ENCODE measurements at regions not wholly inside any gene's neighbourhood (a gene's known extent, or its start where the extent isn't known, plus 50 kb on each side); places are given as distances from the start of the nearest gene placed in this dataset.

- H3K27ac ChIP-seq (replicated peaks; ENCODE audit: low read length) = peak overlapping the region; percentile 64
Observed at GRCh38 chr11:45501392-45502225, 163.8 kb downstream of the CHST1 start.

GRCh38 chr11:45500451-45500850 lies 165.0 kb downstream of the CHST1 start:
- H3K79me1 ChIP-seq (ENCODE audit: low read depth, low read length) = no peaks in the 10 kb centered on the region
- H3K9ac ChIP-seq (ENCODE audit: low read depth, low read length, poor library complexity) = no peak overlapping the region
- H3K4me1 ChIP-seq (ENCODE audit: control insufficient read depth in 2 of 2, insufficient read depth in 1 of 2, low read depth in 1 of 2, low read length in 2 of 2) = peaks cover 18 to 29% of the 10 kb centered on the region in 2 donors
- no peak overlapping the region for H3K4me3 ChIP-seq (ENCODE audit: low read length in 2 of 2)
- H2BK12ac ChIP-seq (ENCODE audit: low read length) = no peak overlapping the region
- H2AK5ac ChIP-seq (ENCODE audit: low read depth, low read length) = no peak overlapping the region
- peaks cover 0 to 4% of the 10 kb centered on the region in 2 donors for H3K9me3 ChIP-seq (replicated peaks in 1 of 2; ENCODE audit: control insufficient read depth in 2 of 2, insufficient read depth in 1 of 2, low read depth in 1 of 2, low read length in 2 of 2)
- no peak overlapping the region for H3K18ac ChIP-seq (ENCODE audit: low read length)
- no peaks in the 10 kb centered on the region for H3K36me3 ChIP-seq (replicated peaks in 1 of 2; ENCODE audit: control insufficient read depth in 2 of 2, insufficient read depth in 2 of 2, low read length in 2 of 2)
- no peak overlapping the region for H3K23ac ChIP-seq (ENCODE audit: low read depth, low read length, poor library complexity)
- H3K27me3 ChIP-seq (ENCODE audit: control insufficient read depth in 3 of 3, insufficient read depth in 3 of 3, low read depth in 1 of 3, low read length in 3 of 3) = no peaks in the 10 kb centered on the region
- no CpG with 5 or more reads among the region's 6 CpGs for WGBS, 2 donors (ENCODE audit: extremely low coverage in 2 of 2, insufficient read length in 2 of 2, insufficient replicate concordance in 1 of 2)
- no peak overlapping the region for H3K14ac ChIP-seq (ENCODE audit: low read length)
- H2BK5ac ChIP-seq (ENCODE audit: low read length) = no peak overlapping the region
- H3K4me2 ChIP-seq (ENCODE audit: insufficient read depth, low read length, poor library complexity, severe bottlenecking) = no peak overlapping the region
- H4K91ac ChIP-seq (ENCODE audit: low read depth, low read length, poor library complexity) = no peak overlapping the region
- no peak overlapping the region for H2BK120ac ChIP-seq (ENCODE audit: low read depth, low read length)
- H4K8ac ChIP-seq (ENCODE audit: low read depth, low read length) = no peak overlapping the region
- H3K4ac ChIP-seq (ENCODE audit: low read length) = no peak overlapping the region
- H3K27ac ChIP-seq (replicated peaks; ENCODE audit: low read length) = no peak overlapping the region
- H2AFZ ChIP-seq (ENCODE audit: low read length) = peak overlapping the region; percentile 38
- no peak overlapping the region for H2BK15ac ChIP-seq (ENCODE audit: low read length)
- DNase-seq (ENCODE audit: low spot score) = peak; percentile 81

More at GRCh38 chr11:45501392-45502225, 163.8 kb downstream of the CHST1 start:
- H3K18ac ChIP-seq (ENCODE audit: low read length) = peak overlapping the region; percentile 73
- peak overlapping the region; percentile 31 for H2BK15ac ChIP-seq (ENCODE audit: low read length)
- no peaks in the 10 kb centered on the region for H3K27me3 ChIP-seq (ENCODE audit: control insufficient read depth in 3 of 3, insufficient read depth in 3 of 3, low read depth in 1 of 3, low read length in 3 of 3)
- H3K36me3 ChIP-seq (replicated peaks in 1 of 2; ENCODE audit: control insufficient read depth in 2 of 2, insufficient read depth in 2 of 2, low read length in 2 of 2) = no peaks in the 10 kb centered on the region
- H3K79me1 ChIP-seq (ENCODE audit: low read depth, low read length) = no peaks in the 10 kb centered on the region
- no peak overlapping the region for H3K4ac ChIP-seq (ENCODE audit: low read length)
- peak overlapping the region; percentile 1 for H3K14ac ChIP-seq (ENCODE audit: low read length)
- no peak overlapping the region for H2BK12ac ChIP-seq (ENCODE audit: low read length)
- H2BK120ac ChIP-seq (ENCODE audit: low read depth, low read length) = no peak overlapping the region
- DNase-seq (ENCODE audit: low spot score) = peak; percentile 72
- H2BK5ac ChIP-seq (ENCODE audit: low read length) = peak overlapping the region; percentile 77
- no peak overlapping the region for H4K8ac ChIP-seq (ENCODE audit: low read depth, low read length)
- H2AK5ac ChIP-seq (ENCODE audit: low read depth, low read length) = peak overlapping the region; percentile 2
- WGBS, 2 donors (ENCODE audit: extremely low coverage in 2 of 2, insufficient read length in 2 of 2, insufficient replicate concordance in 1 of 2) = no CpG with 5 or more reads among the region's 9 CpGs
- peak overlapping the region; percentile 56 for H3K9ac ChIP-seq (ENCODE audit: low read depth, low read length, poor library complexity)
- H3K4me2 ChIP-seq (ENCODE audit: insufficient read depth, low read length, poor library complexity, severe bottlenecking) = peak overlapping the region; percentile 34
- H3K23ac ChIP-seq (ENCODE audit: low read depth, low read length, poor library complexity) = peak overlapping the region; percentile 0
- H3K9me3 ChIP-seq (replicated peaks in 1 of 2; ENCODE audit: control insufficient read depth in 2 of 2, insufficient read depth in 1 of 2, low read depth in 1 of 2, low read length in 2 of 2) = peaks cover 0 to 4% of the 10 kb centered on the region in 2 donors
- peak overlapping the region; percentile 23 for H2AFZ ChIP-seq (ENCODE audit: low read length)
- H3K4me1 ChIP-seq (ENCODE audit: control insufficient read depth in 2 of 2, insufficient read depth in 1 of 2, low read depth in 1 of 2, low read length in 2 of 2) = peaks cover 18 to 29% of the 10 kb centered on the region in 2 donors
- no peak overlapping the region for H4K91ac ChIP-seq (ENCODE audit: low read depth, low read length, poor library complexity)
- H3K4me3 ChIP-seq (ENCODE audit: low read length in 2 of 2) = no peak overlapping the region

- no peak overlapping the region for H3K23ac ChIP-seq (ENCODE audit: low read depth, low read length, poor library complexity)
- no peak overlapping the region for H3K9ac ChIP-seq (ENCODE audit: low read depth, low read length, poor library complexity)
- no peak overlapping the region for H3K14ac ChIP-seq (ENCODE audit: low read length)
- no peak overlapping the region for H3K4ac ChIP-seq (ENCODE audit: low read length)
- H3K36me3 ChIP-seq (replicated peaks in 1 of 2; ENCODE audit: control insufficient read depth in 2 of 2, insufficient read depth in 2 of 2, low read length in 2 of 2) = no peaks in the 10 kb centered on the region
- H2AFZ ChIP-seq (ENCODE audit: low read length) = no peak overlapping the region
- H2AK5ac ChIP-seq (ENCODE audit: low read depth, low read length) = no peak overlapping the region
- no peak overlapping the region for H3K18ac ChIP-seq (ENCODE audit: low read length)
- no peak overlapping the region for H3K4me3 ChIP-seq (ENCODE audit: low read length in 2 of 2)
- peaks cover 0 to 2% (median 0%) of the 10 kb centered on the region in 3 experiments for H3K27me3 ChIP-seq (ENCODE audit: control insufficient read depth in 3 of 3, insufficient read depth in 3 of 3, low read depth in 1 of 3, low read length in 3 of 3)
- H3K79me1 ChIP-seq (ENCODE audit: low read depth, low read length) = no peaks in the 10 kb centered on the region
- no peak overlapping the region for H3K4me2 ChIP-seq (ENCODE audit: insufficient read depth, low read length, poor library complexity, severe bottlenecking)
- no peak overlapping the region for H2BK12ac ChIP-seq (ENCODE audit: low read length)
- H2BK5ac ChIP-seq (ENCODE audit: low read length) = no peak overlapping the region
- H4K91ac ChIP-seq (ENCODE audit: low read depth, low read length, poor library complexity) = no peak overlapping the region
- H2BK120ac ChIP-seq (ENCODE audit: low read depth, low read length) = no peak overlapping the region
- H4K8ac ChIP-seq (ENCODE audit: low read depth, low read length) = no peak overlapping the region
- H3K9me3 ChIP-seq (replicated peaks in 1 of 2; ENCODE audit: control insufficient read depth in 2 of 2, insufficient read depth in 1 of 2, low read depth in 1 of 2, low read length in 2 of 2) = no peaks in the 10 kb centered on the region
- no peak overlapping the region for H2BK15ac ChIP-seq (ENCODE audit: low read length)
- no CpG with 5 or more reads among the region's 2 CpGs for WGBS, 2 donors (ENCODE audit: extremely low coverage in 2 of 2, insufficient read length in 2 of 2, insufficient replicate concordance in 1 of 2)
- peaks cover 1 to 5% of the 10 kb centered on the region in 2 donors for H3K4me1 ChIP-seq (ENCODE audit: control insufficient read depth in 2 of 2, insufficient read depth in 1 of 2, low read depth in 1 of 2, low read length in 2 of 2)
- no peak overlapping the region for H3K27ac ChIP-seq (replicated peaks; ENCODE audit: low read length)
- DNase-seq (ENCODE audit: low spot score) = no peak
Observed at GRCh38 chr11:45494738-45495137, 170.7 kb downstream of the CHST1 start.

DNA sequence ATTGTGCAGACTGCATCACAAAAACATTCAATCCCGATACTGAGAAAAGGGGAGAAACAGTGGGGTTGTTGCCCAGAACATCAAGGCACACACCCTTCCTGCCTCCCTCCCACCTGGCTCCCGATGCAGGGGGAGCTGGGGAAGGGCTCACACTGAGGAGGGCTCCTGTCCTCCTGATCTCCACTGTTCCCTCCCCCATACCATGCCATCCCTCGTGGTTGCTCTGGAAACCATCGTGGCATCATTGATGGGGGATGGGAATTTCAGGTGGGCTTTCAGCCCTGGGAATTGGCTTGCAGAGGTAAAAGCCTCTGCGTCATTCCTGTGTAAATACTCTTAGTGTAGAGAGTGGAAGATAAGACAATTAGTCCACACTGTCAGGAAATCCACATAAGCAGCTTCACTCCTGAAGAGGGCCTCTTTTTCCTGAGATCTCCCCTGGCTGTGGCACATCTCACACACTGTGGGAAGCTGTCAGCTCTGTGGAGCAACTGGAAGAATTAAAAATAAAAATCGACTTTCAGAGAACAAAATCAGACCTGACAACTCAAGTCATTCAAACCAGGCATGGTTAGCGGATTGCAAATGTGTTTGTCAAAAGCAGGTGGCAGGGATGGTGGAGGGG lies 176.0 kb downstream of the CHST1 start:
- Histone ChIP-seq H3K4me3 (ENCODE audit: low read length in 2 of 2) (no peak overlapping the region), H3K18ac (ENCODE audit: low read length) (no peak overlapping the region)

More for the DNA sequence above, 176.0 kb downstream of the CHST1 start:
- Histone ChIP-seq H3K23ac (ENCODE audit: low read depth, low read length, poor library complexity) (no peak overlapping the region), H3K36me3 (replicated peaks in 1 of 2; ENCODE audit: control insufficient read depth in 2 of 2, insufficient read depth in 2 of 2, low read length in 2 of 2) (no peaks in the 10 kb centered on the region), H2BK12ac (ENCODE audit: low read length) (no peak overlapping the region), H4K91ac (ENCODE audit: low read depth, low read length, poor library complexity) (no peak overlapping the region), H3K4me1 (ENCODE audit: control insufficient read depth in 2 of 2, insufficient read depth in 1 of 2, low read depth in 1 of 2, low read length in 2 of 2) (peaks cover 5 to 11% of the 10 kb centered on the region in 2 donors), H3K9ac (ENCODE audit: low read depth, low read length, poor library complexity) (no peak overlapping the region), H2AK5ac (ENCODE audit: low read depth, low read length) (no peak overlapping the region), H2BK120ac (ENCODE audit: low read depth, low read length) (no peak overlapping the region), H3K9me3 (replicated peaks in 1 of 2; ENCODE audit: control insufficient read depth in 2 of 2, insufficient read depth in 1 of 2, low read depth in 1 of 2, low read length in 2 of 2) (no peaks in the 10 kb centered on the region), H3K27ac (replicated peaks; ENCODE audit: low read length) (no peak overlapping the region), H3K27me3 (ENCODE audit: control insufficient read depth in 3 of 3, insufficient read depth in 3 of 3, low read depth in 1 of 3, low read length in 3 of 3) (peaks cover 0 to 7% (median 0%) of the 10 kb centered on the region in 3 experiments), H3K4me2 (ENCODE audit: insufficient read depth, low read length, poor library complexity, severe bottlenecking) (no peak overlapping the region), H3K14ac (ENCODE audit: low read length) (no peak overlapping the region), H3K4ac (ENCODE audit: low read length) (no peak overlapping the region), H2BK15ac (ENCODE audit: low read length) (no peak overlapping the region), H3K79me1 (ENCODE audit: low read depth, low read length) (no peaks in the 10 kb centered on the region), H2AFZ (ENCODE audit: low read length) (no peak overlapping the region), H4K8ac (ENCODE audit: low read depth, low read length) (no peak overlapping the region), H2BK5ac (ENCODE audit: low read length) (no peak overlapping the region)
- no CpG with 5 or more reads among the region's 7 CpGs for WGBS, 2 donors (ENCODE audit: extremely low coverage in 2 of 2, insufficient read length in 2 of 2, insufficient replicate concordance in 1 of 2)
- no peak for DNase-seq (ENCODE audit: low spot score)

Measured in neuronal stem cell (in vitro differentiated cells).